ENCODE measurements at regions not wholly inside any gene's neighbourhood (a gene's known extent, or its start where the extent isn't known, plus 50 kb on each side); places are given as distances from the start of the nearest gene placed in this dataset.

- Histone ChIP-seq H3K9me3 (replicated peaks; ENCODE audit: control insufficient read depth, insufficient read depth, low read length) (no peaks in the 10 kb centered on the region), H3K4me1 (ENCODE audit: control insufficient read depth, extremely low read depth, insufficient read depth, low read length) (no peaks in the 10 kb centered on the region), H4K20me1 (replicated peaks; ENCODE audit: control insufficient read depth, extremely low read depth, insufficient read depth, low read length) (no peaks in the 10 kb centered on the region), H3K4me2 (ENCODE audit: insufficient read depth, low read length) (no peak overlapping the region), H3K79me2 (ENCODE audit: control insufficient read depth, insufficient read depth, low read length) (no peaks in the 10 kb centered on the region), H3K36me3 (ENCODE audit: control insufficient read depth in 2 of 2, extremely low read depth in 1 of 2, insufficient read depth in 2 of 2, low read length in 2 of 2) (no peaks in the 10 kb centered on the region), H3K9me1 (replicated peaks; ENCODE audit: control insufficient read depth, extremely low read depth, insufficient read depth, low read length) (no peaks in the 10 kb centered on the region), H2AFZ (ENCODE audit: low read depth, low read length) (no peak overlapping the region), H3K9ac (replicated peaks; ENCODE audit: extremely low read depth, insufficient read depth, low read length) (no peak overlapping the region), H3K27me3 (ENCODE audit: control insufficient read depth in 2 of 2, insufficient read depth in 2 of 2, low read length in 2 of 2) (no peaks in the 10 kb centered on the region), H3K27ac (ENCODE audit: insufficient read depth, low read depth, low read length) (no peak overlapping the region), H3K4me3 (replicated peaks in 1 of 3; ENCODE audit: insufficient read depth in 1 of 3, low read depth in 1 of 3, low read length in 3 of 3) (no peak overlapping the region)
- TF ChIP-seq POLR2A (IDR thresholded peaks at IDR 0.05; ENCODE audit: low read depth, low read length) (no peak), FOS (IDR thresholded peaks at IDR 0.05; ENCODE audit: borderline replicate concordance, insufficient read depth, low read length) (no peak), MAX (IDR thresholded peaks at IDR 0.05; ENCODE audit: insufficient read depth, insufficient read length) (no peak), MYC (IDR thresholded peaks at IDR 0.05; ENCODE audit: low read depth, low read length) (no peak), CTCF (IDR thresholded peaks at IDR 0.05; ENCODE audit: extremely low read depth in 1 of 2, insufficient read depth in 1 of 2, low read depth in 1 of 2, low read length in 2 of 2) (no peak)
- CTCF ChIA-PET: no interaction called here
- POLR2A ChIA-PET: no interaction called here
- dilution Hi-C loops (cut with MboI; ENCODE audit: extremely low pct_ligation_motif_present, low sequenced_read_pairs): no loop called here
- no TSS peak for BruUV-seq (replicated peaks)
- intact Hi-C loops (cut with micrococcal nuclease): no loop called here
- FAIRE-seq: no peak
- no peak for DNase-seq (ENCODE audit: low read depth, low spot score)
Observed at GRCh38 chr1:4066860-4067599, 167.0 kb upstream of the C1orf174 start.

GRCh38 chr1:4068076-4068475 is 168.0 kb upstream of the C1orf174 start:
- Histone ChIP-seq H3K9me3 (replicated peaks; ENCODE audit: control insufficient read depth, insufficient read depth, low read length) (no peaks in the 10 kb centered on the region), H3K4me1 (ENCODE audit: control insufficient read depth, extremely low read depth, insufficient read depth, low read length) (no peaks in the 10 kb centered on the region), H3K27ac (ENCODE audit: insufficient read depth, low read depth, low read length) (no peak overlapping the region), H3K27me3 (ENCODE audit: control insufficient read depth in 2 of 2, insufficient read depth in 2 of 2, low read length in 2 of 2) (no peaks in the 10 kb centered on the region), H2AFZ (ENCODE audit: low read depth, low read length) (no peak overlapping the region), H3K4me3 (replicated peaks in 1 of 3; ENCODE audit: insufficient read depth in 1 of 3, low read depth in 1 of 3, low read length in 3 of 3) (no peak overlapping the region), H3K79me2 (ENCODE audit: control insufficient read depth, insufficient read depth, low read length) (no peaks in the 10 kb centered on the region), H3K36me3 (ENCODE audit: control insufficient read depth in 2 of 2, extremely low read depth in 1 of 2, insufficient read depth in 2 of 2, low read length in 2 of 2) (no peaks in the 10 kb centered on the region), H3K4me2 (ENCODE audit: insufficient read depth, low read length) (no peak overlapping the region), H3K9me1 (replicated peaks; ENCODE audit: control insufficient read depth, extremely low read depth, insufficient read depth, low read length) (no peaks in the 10 kb centered on the region), H3K9ac (replicated peaks; ENCODE audit: extremely low read depth, insufficient read depth, low read length) (no peak overlapping the region), H4K20me1 (replicated peaks; ENCODE audit: control insufficient read depth, extremely low read depth, insufficient read depth, low read length) (no peaks in the 10 kb centered on the region)
- TF ChIP-seq EZH2 (IDR thresholded peaks at IDR 0.05; ENCODE audit: borderline replicate concordance, low read depth, low read length, severe bottlenecking) (no peak), GATA2 (IDR thresholded peaks at IDR 0.05; ENCODE audit: insufficient read depth, insufficient read length, low read depth, low read length) (no peak), POLR2AphosphoS5 (IDR thresholded peaks at IDR 0.05; ENCODE audit: insufficient read depth, low read depth, low read length) (no peak), MAX (IDR thresholded peaks at IDR 0.05; ENCODE audit: insufficient read depth, insufficient read length) (no peak)
- no TSS peak for BruUV-seq (replicated peaks)
- CTCF ChIA-PET: no interaction called here
- FAIRE-seq: no peak
- dilution Hi-C loops (cut with MboI; ENCODE audit: extremely low pct_ligation_motif_present, low sequenced_read_pairs) (no loop called here), intact Hi-C loops (cut with micrococcal nuclease) (no loop called here)
- POLR2A ChIA-PET: no interaction called here
- no peak for DNase-seq (ENCODE audit: low read depth, low spot score)
